ENCODE measurements at regions not wholly inside any gene's neighbourhood (a gene's known extent, or its start where the extent isn't known, plus 50 kb on each side); places are given as distances from the start of the nearest gene placed in this dataset.

DNA sequence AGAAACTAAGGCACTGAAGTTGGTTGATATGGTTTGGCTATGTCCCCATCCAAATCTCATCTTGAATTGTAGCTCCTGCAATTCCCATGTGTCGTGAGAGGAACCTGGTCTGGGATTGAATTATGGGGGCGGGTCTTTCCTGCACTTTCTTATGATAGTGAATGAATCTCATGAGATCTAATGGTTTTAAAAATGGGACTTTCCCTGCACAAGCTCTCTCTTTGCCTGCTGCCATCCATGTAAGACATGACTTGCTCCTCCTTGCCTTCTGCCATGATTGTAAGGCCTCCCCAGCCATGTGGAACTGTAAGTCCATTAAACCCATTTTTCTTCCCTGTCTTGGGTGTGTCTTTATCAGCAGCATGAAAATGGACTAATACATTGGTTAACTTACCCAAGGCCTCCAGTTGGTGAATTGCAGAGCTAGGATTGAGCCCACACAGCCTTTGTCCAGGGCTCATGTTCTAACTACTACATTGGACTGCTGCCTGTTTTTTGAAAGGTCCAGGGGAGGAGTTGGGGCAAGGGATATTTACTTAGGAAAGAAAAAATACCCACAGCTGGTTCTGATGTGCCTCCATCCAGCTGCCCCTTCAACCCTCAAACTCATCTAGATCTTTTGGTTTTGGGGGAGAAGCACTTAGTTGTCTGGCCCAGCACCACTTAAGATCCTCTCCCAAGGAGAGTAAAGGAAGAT, 107.8 kb upstream of the NAV2 start:
- TF ChIP-seq CTCF (IDR thresholded peaks at IDR 0.05; ENCODE audit: borderline replicate concordance, extremely low read depth, low read length, poor library complexity, severe bottlenecking) = no peak
- no peak for TF ChIP-seq EZH2 (IDR thresholded peaks at IDR 0.05; ENCODE audit: borderline replicate concordance, low read depth, low read length, severe bottlenecking)
